SKM-1 (cell line): ENCODE measurements at regions not wholly inside any gene's neighbourhood (a gene's known extent, or its start where the extent isn't known, plus 50 kb on each side); places are given as distances from the start of the nearest gene placed in this dataset.

ENCODE experiments used
- DNase-seq: peaks from one replicate; lab custom pipeline; 2025; ENCODE audit not compliant: unreplicated experiment; lab: John Stamatoyannopoulos, UW

- no peak for DNase-seq
Observed at GRCh38 chr6:160895562-160895961, 96.0 kb upstream of the MAP3K4 start.

- DNase-seq: no peak
Observed at GRCh38 chr6:160899671-160900430, 91.7 kb upstream of the MAP3K4 start.

DNA sequence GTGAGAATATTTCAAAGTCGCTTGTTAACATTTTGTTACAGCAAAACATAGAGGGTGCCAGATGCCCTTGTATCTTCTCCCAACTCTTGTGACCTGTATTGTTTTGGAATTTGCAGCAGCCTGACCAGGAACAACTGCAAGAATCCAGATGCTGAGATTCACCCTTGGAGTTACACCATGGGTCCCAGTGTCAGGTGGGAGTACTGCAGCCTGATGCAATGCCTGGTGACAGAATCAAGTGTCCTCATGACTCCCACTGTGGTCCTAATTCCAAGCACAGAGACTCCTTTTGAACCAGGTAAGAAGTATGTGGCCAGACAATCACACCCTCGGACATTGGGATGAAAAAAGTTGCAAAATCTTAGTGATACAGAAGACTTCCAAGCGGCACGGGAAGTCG is 79.6 kb upstream of the MAP3K4 start:
- no peak for DNase-seq

- no peak for DNase-seq
Observed at GRCh38 chr6:160912411-160912810, 79.2 kb upstream of the MAP3K4 start.

- DNase-seq: no peak
Observed at GRCh38 chr6:160917572-160917971, 74.0 kb upstream of the MAP3K4 start.

GRCh38 chr6:160919723-160920440 is 71.7 kb upstream of the MAP3K4 start:
- peak; percentile 7 for DNase-seq

DNA sequence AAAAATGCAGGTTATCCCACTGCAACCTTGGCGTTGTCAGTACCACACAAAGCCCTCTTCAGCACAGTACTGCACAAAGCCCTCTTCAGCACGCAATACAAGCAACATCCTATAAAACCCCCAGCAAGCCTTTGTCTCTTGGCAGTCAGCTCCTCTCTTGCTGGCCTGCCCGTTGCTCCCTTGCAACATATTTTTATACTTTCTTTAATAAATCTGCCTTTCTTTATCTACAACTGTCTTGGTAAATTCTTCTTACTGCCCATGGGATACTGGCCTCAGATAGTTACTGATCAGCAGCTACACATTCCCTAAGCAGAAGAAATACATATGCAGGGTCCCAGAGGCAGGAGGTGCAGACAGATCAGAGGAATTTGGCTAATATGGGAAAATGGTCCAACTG is 70.5 kb upstream of the MAP3K4 start:
- no peak for DNase-seq

GRCh38 chr6:160926281-160927276 is 65.0 kb upstream of the MAP3K4 start:
- DNase-seq: no peak

GRCh38 chr6:160927416-160927815 is 64.2 kb upstream of the MAP3K4 start:
- no peak for DNase-seq

GRCh38 chr6:160929361-160929760 is 62.2 kb upstream of the MAP3K4 start:
- DNase-seq: no peak

DNA sequence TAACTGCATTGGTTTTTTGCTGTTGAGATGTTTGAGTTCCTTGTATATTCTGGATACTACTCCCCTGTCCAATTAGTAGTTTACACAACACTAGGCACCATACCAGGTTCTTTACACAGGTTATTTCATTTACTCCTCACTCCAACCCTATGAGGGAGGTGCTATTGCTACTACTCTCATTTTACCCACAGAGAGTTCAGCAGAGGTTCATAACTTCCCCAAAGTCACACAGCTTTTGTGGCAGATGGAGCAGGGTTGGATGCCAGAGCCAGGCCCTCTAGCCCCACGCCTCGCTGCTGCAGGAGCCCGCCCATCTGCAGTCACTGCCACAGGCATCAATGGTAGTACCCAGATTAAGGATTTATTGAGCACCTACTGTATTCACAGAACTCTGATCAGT is 61.7 kb upstream of the MAP3K4 start:
- no peak for DNase-seq

- peak; percentile 38 for DNase-seq
Observed at GRCh38 chr6:160930547-160931377, 60.8 kb upstream of the MAP3K4 start.

DNA sequence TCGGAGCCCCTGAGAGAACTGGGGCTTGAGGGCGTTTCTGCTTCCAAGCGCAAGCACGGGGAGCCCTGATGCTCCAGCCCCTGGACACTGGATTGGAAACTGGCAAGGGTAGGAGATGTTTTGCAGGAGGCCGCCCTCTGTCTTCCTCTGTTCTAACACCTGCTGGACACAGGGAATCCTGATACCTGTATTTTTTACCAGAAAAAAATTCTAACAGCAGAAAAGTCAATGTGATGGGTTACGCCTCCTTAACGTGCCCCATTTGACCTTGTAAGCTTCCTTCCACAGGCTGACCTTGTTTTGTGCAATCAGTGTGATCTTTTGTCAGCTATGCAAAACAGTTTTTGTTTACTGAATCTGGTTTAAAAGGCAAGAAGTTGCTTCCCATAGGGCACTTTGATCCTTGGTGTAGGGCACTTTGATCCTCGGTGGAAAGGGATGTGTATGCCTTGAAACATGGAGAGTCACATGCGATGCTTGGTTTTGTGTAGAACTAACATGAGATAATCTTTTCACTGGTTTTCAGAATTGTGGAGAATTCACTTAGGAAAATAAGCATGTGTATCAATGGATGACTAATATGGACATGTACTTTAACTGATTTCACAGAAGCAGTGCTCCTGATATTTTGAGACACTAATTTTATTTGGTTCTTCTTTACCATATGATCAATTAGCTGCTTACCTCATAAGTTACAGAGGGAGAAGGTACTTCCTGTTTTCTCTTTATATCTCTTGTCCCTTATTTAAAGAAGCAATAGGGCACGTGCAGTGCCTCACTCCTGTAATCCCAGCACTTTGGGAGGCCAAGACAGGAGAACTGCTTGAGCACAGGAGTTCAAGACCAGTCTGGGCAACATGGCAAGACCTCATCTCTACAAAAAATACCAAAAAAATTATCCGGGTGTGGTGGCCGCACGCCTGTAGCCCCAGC is 59.9 kb upstream of the MAP3K4 start:
- peak; percentile 18 for DNase-seq

DNA sequence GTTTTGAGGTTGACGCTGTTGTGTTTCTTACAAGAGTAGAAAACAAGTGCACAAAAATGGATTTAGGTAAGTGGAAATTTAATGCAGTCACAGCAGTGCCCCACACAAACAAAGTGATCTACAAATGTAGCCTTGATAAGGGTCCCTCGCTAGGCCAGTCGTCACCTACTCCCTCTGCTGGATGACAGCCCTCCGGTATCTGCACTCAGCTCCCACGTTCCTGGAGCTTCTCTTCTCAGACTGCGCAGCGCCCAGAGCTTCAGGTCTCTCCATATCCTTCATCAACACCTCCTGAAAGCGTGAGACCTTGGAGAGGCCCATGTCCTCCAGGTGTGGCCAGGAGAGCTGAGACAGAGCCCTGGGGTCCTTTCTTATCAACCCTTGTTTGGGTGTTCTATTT is 58.3 kb upstream of the MAP3K4 start:
- DNase-seq: no peak

- DNase-seq: no peak
Observed at GRCh38 chr6:160934157-160934556, 57.4 kb upstream of the MAP3K4 start.

GRCh38 chr6:160940197-160940596 is 51.4 kb upstream of the MAP3K4 start:
- no peak for DNase-seq
